HEK293 (cell line): ENCODE measurements at regions not wholly inside any gene's neighbourhood (a gene's known extent, or its start where the extent isn't known, plus 50 kb on each side); places are given as distances from the start of the nearest gene placed in this dataset.

Experiments
- BCL11A ChIP-seq: fragments of 450-650 bp; formaldehyde crosslinking; IDR thresholded peaks from 2 replicates; pipeline ENCODE4 v1.5.1; 2016; ENCODE audit warnings: low read depth, missing biosample characterization, missing genetic modification characterization
- MEIS1 ChIP-seq: sonication (generic); formaldehyde crosslinking; IDR thresholded peaks from 2 replicates; pipeline ENCODE4 v1.8.1; 2022; ENCODE audit warnings: missing genetic modification reagents, mild to moderate bottlenecking, borderline replicate concordance
- ZBTB1 ChIP-seq: fragments of 450-650 bp; formaldehyde crosslinking; IDR thresholded peaks from 2 replicates; pipeline ENCODE4 v1.5.1; 2016; ENCODE audit warnings: missing biosample characterization, missing genetic modification characterization
- ZBTB49 ChIP-seq: fragments of 450-650 bp; formaldehyde crosslinking; IDR thresholded peaks from 2 replicates; pipeline ENCODE4 v1.5.1; 2016; ENCODE audit warnings: missing biosample characterization, missing genetic modification characterization, low read depth
- ZNF311 ChIP-seq: fragments of 450-650 bp; formaldehyde crosslinking; IDR thresholded peaks from 2 replicates; pipeline ENCODE4 v1.5.1; 2017; ENCODE audit warnings: missing biosample characterization, missing genetic modification characterization, borderline replicate concordance
- ZNF433 ChIP-seq: fragments of 450-650 bp; formaldehyde crosslinking; IDR thresholded peaks from 2 replicates; pipeline ENCODE4 v1.5.1; 2016; ENCODE audit warnings: missing biosample characterization, missing genetic modification characterization, low read depth
- ZNF747 ChIP-seq: fragments of 450-650 bp; formaldehyde crosslinking; IDR thresholded peaks from 2 replicates; pipeline ENCODE4 v1.5.1; 2016; ENCODE audit warnings: missing biosample characterization, missing genetic modification characterization
- TF ChIP-seq, protein P1 (sequence below): fragments of 450-650 bp; formaldehyde crosslinking; IDR thresholded peaks from 2 replicates; pipeline ENCODE4 v1.5.1; 2016; ENCODE audit warnings: missing biosample characterization, missing genetic modification characterization

DNA sequence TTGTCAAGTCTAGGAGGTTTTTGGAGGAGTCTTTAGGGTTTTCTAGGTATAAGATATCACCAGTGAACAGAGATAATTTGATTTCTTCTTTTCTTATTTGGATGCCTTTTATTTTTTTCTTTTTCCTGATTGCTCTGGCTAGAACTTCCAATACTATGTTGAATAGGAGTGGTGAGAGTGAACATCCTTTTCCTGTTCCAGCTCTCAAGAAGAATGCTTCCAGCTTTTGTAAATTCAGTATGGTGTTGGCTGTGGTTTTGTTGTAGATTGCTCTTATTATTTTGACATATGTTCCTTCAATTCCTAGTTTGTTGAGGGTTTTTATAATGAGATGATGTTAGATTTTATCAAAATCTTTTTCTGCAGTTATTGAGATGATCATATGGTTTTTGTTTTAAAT lies 165.6 kb upstream of the WDFY3 start:
- no peak for TF ChIP-seq ZNF747 (tag by site-specific recombination)
- TF ChIP-seq ZBTB49 = no peak
- TF ChIP-seq BCL11A (tag by site-specific recombination) = no peak
- TF ChIP-seq MEIS1 = no peak
- TF ChIP-seq, protein P1, sequence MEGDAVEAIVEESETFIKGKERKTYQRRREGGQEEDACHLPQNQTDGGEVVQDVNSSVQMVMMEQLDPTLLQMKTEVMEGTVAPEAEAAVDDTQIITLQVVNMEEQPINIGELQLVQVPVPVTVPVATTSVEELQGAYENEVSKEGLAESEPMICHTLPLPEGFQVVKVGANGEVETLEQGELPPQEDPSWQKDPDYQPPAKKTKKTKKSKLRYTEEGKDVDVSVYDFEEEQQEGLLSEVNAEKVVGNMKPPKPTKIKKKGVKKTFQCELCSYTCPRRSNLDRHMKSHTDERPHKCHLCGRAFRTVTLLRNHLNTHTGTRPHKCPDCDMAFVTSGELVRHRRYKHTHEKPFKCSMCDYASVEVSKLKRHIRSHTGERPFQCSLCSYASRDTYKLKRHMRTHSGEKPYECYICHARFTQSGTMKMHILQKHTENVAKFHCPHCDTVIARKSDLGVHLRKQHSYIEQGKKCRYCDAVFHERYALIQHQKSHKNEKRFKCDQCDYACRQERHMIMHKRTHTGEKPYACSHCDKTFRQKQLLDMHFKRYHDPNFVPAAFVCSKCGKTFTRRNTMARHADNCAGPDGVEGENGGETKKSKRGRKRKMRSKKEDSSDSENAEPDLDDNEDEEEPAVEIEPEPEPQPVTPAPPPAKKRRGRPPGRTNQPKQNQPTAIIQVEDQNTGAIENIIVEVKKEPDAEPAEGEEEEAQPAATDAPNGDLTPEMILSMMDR (tag by site-specific recombination) = no peak
- no peak for TF ChIP-seq ZNF433 (tag by site-specific recombination)
- TF ChIP-seq ZBTB1 (tag by site-specific recombination) = no peak
- TF ChIP-seq ZNF311 = no peak
